ENCODE measurements at regions not wholly inside any gene's neighbourhood (a gene's known extent, or its start where the extent isn't known, plus 50 kb on each side); places are given as distances from the start of the nearest gene placed in this dataset.
A peak's percentile ranks its signal among the peaks of the same experiment; 100 is the strongest.

DNA sequence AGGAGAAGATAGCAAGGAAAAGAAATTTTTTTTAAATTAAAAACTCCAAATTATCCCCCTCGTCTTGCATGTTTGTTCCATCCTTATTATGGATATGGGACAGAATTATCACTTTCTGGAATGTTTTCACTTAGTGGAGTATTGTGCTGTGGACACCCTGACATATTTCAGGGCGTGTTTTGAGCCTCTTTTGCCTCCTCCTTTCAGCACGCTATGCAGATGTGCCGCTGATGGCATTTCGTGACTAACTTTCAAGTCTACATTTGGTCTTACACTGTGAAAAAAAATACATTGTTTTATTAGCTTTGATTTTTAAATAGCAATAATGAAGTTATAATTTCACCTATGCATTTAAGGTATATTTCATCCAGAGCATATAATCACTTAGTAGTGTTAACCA is 738.7 kb downstream of the LTN1 start:
- in situ Hi-C loops (cut with HindIII; ENCODE audit: low pct_unique_long_range_greater_than_20kb, low sequenced_read_pairs): no loop called here
- no peak for DNase-seq (ENCODE audit: low read depth, low spot score)

DNA sequence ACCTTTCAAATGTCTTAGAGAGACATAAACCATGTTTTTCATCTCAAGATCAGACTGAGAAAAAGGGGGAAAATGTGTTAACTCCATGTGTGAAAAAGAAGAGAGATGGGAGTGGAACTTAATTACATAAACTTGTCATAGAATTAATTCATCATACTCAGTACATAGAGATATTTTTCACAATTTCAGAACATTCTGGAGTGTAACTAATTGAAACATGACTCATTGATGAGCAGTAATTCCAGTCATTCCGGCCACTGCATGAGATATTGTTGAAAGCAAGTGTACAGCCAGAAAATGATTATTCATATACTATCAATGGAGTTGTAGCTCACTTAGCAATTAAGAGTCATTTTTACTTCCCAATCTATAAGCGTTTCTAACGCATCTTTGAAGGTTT is 739.3 kb downstream of the LTN1 start:
- in situ Hi-C loops (cut with HindIII; ENCODE audit: low pct_unique_long_range_greater_than_20kb, low sequenced_read_pairs): no loop called here
- DNase-seq (ENCODE audit: low read depth, low spot score): no peak

DNA sequence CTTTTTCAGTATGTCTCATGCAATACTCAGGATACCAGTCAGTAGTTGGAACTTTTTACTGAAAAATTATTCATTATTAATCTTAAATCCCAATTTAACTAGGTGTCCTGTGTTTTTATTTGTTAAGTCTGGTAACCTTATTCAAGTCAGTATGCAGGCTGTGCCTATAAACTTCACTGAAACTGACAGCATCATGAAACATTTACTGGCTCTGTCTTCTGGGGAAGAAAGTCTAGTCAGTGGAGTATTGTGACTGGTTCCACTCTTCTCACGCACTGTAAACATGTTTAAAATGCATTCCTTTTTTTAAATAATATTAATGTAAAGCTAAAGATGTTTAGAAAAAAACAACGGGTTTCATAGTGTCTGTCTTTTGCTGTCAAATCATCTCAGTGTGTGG is 739.7 kb downstream of the LTN1 start:
- DNase-seq (ENCODE audit: low read depth, low spot score): no peak
- in situ Hi-C loops (cut with HindIII; ENCODE audit: low pct_unique_long_range_greater_than_20kb, low sequenced_read_pairs): no loop called here

DNA sequence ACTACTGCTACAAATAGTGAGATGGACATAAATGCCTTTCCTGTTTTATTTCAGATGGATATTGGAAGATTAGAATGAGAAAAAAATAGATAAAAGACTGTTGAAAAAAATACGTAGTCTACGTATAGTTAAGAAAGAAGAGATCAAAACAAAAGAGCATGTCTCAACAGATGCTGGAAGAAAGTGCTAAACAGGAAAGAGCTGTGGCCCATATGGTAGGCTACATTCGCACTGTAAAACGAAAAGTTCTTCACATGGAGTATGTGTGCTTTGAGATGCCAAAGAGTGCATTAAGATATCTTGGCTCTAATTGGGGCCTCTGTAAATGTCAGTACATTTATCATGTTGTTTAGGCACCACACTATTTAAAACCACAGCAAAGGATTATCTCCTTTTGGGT is 741.7 kb downstream of the LTN1 start:
- in situ Hi-C loops (cut with HindIII; ENCODE audit: low pct_unique_long_range_greater_than_20kb, low sequenced_read_pairs): no loop called here
- DNase-seq (ENCODE audit: low read depth, low spot score): no peak

DNA sequence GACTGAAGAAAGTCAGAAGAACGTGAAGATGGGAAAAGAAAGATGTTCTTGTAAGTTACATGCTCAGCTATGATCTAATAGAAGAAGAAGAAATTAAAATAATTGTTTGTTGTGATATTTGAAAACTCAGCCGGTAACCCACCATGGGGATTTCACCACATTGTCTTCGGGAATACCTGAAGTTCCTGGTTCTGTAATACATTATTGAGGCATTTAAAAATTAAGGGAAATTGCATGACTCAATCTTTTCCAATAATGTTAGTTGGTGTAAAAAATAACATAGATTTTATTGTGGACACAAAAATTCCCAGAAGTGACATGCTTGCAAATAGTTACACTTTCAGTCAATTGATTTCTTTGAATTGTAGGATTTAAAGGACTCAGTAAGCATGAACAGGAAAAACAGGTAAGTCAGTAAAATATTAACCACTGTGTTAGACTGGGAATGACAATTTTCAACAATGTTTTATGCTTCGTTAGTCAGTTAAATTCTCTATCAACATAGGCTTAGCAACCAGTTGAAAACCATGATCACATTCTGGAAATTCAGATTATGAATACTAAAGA is 745.1 kb downstream of the LTN1 start:
- in situ Hi-C loops (cut with HindIII; ENCODE audit: low pct_unique_long_range_greater_than_20kb, low sequenced_read_pairs): no loop called here
- DNase-seq (ENCODE audit: low read depth, low spot score): no peak

- in situ Hi-C loops (cut with HindIII; ENCODE audit: low pct_unique_long_range_greater_than_20kb, low sequenced_read_pairs): no loop called here
These were observed 752.1 kb downstream of the LTN1 start for GRCh38 chr21:28240586-28240985.

GRCh38 chr21:28239340-28239739 is 753.3 kb downstream of the LTN1 start:
- in situ Hi-C loops (cut with HindIII; ENCODE audit: low pct_unique_long_range_greater_than_20kb, low sequenced_read_pairs): no loop called here
- no peak for DNase-seq (ENCODE audit: low read depth, low spot score)

More at GRCh38 chr21:28240586-28240985, 752.1 kb downstream of the LTN1 start:
- no peak for DNase-seq (ENCODE audit: low read depth, low spot score)

DNA sequence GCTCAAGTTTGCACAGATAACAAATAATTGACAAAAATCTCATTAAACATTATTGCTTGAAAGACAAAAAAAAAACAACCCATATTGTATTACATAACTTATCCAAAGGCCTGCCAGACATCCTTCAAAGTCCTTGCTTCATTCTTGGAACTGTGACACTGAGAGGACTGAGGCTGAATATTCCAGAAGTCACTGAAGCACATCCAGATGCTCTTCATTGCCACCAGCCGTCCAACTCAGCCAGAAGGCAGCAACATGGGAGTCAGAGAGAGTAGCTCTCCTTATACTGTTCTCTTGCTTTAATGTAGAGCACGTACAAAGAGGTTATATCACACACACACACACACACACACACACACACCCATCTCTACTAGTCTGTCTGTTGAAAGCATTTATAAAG is 755.0 kb downstream of the LTN1 start:
- in situ Hi-C loops (cut with HindIII; ENCODE audit: low pct_unique_long_range_greater_than_20kb, low sequenced_read_pairs): no loop called here
- DNase-seq (ENCODE audit: low read depth, low spot score): no peak

DNA sequence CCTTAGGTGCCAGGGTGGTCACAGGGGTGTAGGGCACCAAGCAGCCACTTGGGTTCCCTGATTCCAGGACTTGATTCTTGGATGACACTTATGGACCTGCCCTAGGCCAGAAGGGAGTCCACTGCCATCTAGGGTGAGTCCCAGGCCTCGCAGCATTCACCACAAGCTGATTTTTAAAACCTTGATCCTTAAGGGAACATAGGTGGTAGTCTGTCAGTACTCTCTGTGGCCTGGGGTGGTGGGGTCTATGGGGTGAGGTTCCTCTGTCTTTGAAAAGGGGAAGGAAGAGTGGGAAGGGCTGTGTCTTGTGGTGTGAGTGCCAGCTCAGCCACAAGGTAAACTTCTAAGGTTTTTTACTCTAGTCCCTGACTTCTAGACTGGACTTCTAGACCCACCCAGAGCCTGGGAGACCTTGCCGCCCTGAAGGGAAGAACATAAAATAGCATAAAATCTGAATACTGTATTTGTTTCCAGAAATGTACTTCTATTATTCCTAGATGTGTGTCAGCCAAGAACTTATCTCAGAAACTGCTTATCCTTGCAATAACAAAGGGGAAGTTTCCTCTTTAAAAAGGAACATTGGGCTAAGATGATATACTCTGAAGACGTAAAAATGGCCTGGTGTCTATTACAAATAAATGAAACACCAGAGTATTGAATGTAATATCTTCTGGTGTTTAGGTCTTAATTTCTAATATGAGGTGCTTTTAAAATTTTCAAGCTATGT is 757.3 kb downstream of the LTN1 start:
- in situ Hi-C loops (cut with HindIII; ENCODE audit: low pct_unique_long_range_greater_than_20kb, low sequenced_read_pairs): no loop called here
- peak; percentile 44 for DNase-seq (ENCODE audit: low read depth, low spot score)

GRCh38 chr21:28234326-28234725 is 758.4 kb downstream of the LTN1 start:
- in situ Hi-C loops (cut with HindIII; ENCODE audit: low pct_unique_long_range_greater_than_20kb, low sequenced_read_pairs): no loop called here
- no peak for DNase-seq (ENCODE audit: low read depth, low spot score)

- in situ Hi-C loops (cut with HindIII; ENCODE audit: low pct_unique_long_range_greater_than_20kb, low sequenced_read_pairs): no loop called here
- no peak for DNase-seq (ENCODE audit: low read depth, low spot score)
These were observed 759.0 kb downstream of the LTN1 start for GRCh38 chr21:28233536-28234220.

DNA sequence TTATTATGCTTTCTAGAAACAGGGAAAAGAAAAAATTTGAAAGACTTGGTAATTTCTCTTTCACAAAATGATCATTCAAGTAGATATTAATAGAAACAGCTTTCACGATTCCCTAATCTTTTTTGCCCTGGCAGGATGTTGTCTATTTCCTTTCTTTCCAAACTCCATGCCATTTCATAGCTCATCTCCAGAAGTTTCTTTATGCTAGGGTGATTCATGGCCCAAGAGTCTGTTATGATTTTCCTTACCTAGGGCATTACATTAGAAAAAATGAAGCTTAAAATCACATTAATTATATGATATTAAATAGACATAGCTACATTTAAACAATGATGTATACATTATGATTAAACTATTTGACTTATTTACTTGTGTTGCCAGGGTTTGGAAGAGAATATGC is 762.1 kb downstream of the LTN1 start:
- in situ Hi-C loops (cut with HindIII; ENCODE audit: low pct_unique_long_range_greater_than_20kb, low sequenced_read_pairs): no loop called here

DNA sequence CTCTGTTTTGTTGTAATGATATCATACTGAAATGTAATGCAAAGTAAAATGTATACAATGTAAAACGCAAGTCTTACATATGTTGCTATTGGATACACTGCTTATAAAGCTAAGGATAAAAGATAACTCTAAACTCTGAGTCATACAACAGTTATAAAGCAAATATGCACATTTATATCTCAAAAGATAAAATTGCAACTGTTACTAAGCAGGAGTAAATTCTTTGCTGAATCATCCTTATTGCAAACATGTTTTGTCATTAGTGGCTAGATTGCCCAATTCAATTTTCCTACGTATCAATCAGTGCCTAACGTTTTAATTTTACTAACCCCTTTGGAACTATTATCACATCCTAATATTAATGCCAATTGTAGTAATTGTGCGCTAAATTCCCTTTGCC is 762.9 kb downstream of the LTN1 start:
- in situ Hi-C loops (cut with HindIII; ENCODE audit: low pct_unique_long_range_greater_than_20kb, low sequenced_read_pairs): no loop called here
- DNase-seq (ENCODE audit: low read depth, low spot score): no peak

More for the DNA sequence above, 762.1 kb downstream of the LTN1 start:
- no peak for DNase-seq (ENCODE audit: low read depth, low spot score)

DNA sequence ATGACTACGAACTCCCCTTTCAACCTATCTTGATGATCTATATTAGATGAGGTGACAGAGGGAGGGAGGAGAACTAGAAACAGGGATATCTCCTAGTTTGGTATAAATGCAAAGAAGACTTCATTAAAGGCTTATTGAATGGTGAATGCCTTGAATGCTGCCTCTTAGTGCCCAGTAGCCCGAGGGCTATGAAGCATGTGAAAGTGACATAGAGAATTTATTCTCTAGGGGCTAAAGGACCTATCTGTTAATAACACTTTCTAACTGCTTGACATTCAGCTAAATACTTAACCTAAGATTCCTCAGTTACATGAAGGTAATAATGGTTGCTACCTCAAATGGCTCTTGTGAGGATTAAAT is 764.1 kb downstream of the LTN1 start:
- in situ Hi-C loops (cut with HindIII; ENCODE audit: low pct_unique_long_range_greater_than_20kb, low sequenced_read_pairs): no loop called here
- DNase-seq (ENCODE audit: low read depth, low spot score): peak; percentile 59

- in situ Hi-C loops (cut with HindIII; ENCODE audit: low pct_unique_long_range_greater_than_20kb, low sequenced_read_pairs): no loop called here
- no peak for DNase-seq (ENCODE audit: low read depth, low spot score)
These were observed 764.6 kb downstream of the LTN1 start for GRCh38 chr21:28227881-28228635.

GRCh38 chr21:28226563-28226962 is 766.1 kb downstream of the LTN1 start:
- in situ Hi-C loops (cut with HindIII; ENCODE audit: low pct_unique_long_range_greater_than_20kb, low sequenced_read_pairs): no loop called here
- DNase-seq (ENCODE audit: low read depth, low spot score): no peak

DNA sequence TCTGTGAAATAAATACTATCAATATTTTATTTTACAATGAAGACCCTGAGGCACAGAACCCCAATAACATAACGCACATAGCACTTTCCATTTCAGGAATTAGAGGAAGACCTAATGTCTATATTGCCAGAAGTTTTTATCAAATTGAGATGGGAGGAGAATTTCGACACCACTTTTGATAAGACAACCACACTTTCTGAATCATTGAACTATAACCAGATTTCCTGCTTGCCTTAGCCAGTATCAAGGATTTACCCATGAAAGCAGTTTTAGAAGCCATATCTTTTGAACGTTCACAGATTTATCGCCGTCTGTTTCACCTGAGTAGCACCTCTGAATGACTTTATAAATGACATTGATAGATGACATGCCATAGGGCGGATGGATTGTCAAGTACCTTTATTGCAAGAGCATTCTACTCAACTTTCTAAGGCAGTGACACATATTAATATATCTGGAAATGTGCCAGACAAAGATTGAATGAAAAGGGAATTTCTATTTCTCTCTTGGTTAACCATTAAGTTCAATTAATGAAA is 768.4 kb downstream of the LTN1 start:
- DNase-seq (ENCODE audit: low read depth, low spot score): no peak
- in situ Hi-C loops (cut with HindIII; ENCODE audit: low pct_unique_long_range_greater_than_20kb, low sequenced_read_pairs): no loop called here

DNA sequence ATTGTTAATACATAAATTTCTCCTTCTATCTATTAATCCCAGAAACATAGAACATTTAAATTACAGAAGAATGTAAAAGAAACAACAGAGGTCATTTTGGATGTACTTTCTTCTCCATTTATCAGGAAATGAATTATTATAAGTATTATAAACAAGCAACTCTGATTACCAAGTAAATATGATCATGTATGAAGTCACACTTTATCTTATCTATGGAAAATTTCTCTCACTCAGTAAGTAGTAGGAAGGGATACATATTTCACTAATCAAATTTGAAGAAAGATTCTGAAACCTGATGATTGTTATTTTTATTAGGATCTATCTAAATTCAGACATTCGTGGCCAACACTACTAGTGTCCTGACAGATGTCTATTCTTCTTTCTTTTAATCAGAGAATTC is 770.7 kb downstream of the LTN1 start:
- in situ Hi-C loops (cut with HindIII; ENCODE audit: low pct_unique_long_range_greater_than_20kb, low sequenced_read_pairs): no loop called here
- no peak for DNase-seq (ENCODE audit: low read depth, low spot score)

Measured in SK-MEL-5 (cell line).